HEK293 (cell line): ENCODE measurements at regions not wholly inside any gene's neighbourhood (a gene's known extent, or its start where the extent isn't known, plus 50 kb on each side); places are given as distances from the start of the nearest gene placed in this dataset.
A peak's percentile ranks its signal among the peaks of the same experiment; 100 is the strongest.

Experiments
- CTCF ChIA-PET: fragments of 350-600 bp; formaldehyde crosslinking; extraction: SDS; loops from one replicate; lab custom pipeline; 2021; ENCODE audit warnings: antibody characterized with exemption; lab: Yijun Ruan, JAX
- POLR2A ChIA-PET: fragments of 300-600 bp; formaldehyde crosslinking; extraction: SDS; loops from one replicate; lab custom pipeline; 2020; ENCODE audit warnings: antibody characterized with exemption, inconsistent platforms; lab: Yijun Ruan, JAX
- H3K27ac ChIP-seq: fragments of 200-500 bp; sonication (Bioruptor generic); 2 replicates; pipeline ENCODE4 v1.5.1; 2014; ENCODE audit warnings: low read depth, low read length, control low read depth, inconsistent platforms; ENCODE audit errors: extremely low read depth
- H3K36me3 ChIP-seq, 2 experiments: fragments of 200-500 bp in 1 of 2; sonication (Bioruptor generic) in 1 of 2; 1 replicate in 1 of 2; 2 replicates in 1 of 2; pipeline ENCODE4 v1.5.1; 2014 to 2017; ENCODE audit warnings: inconsistent platforms in 2 of 2, low read length in 2 of 2; ENCODE audit not compliant: control insufficient read depth in 2 of 2, insufficient read depth in 1 of 2
- H3K4me1 ChIP-seq: fragments of 200-500 bp; sonication (Bioruptor generic); 2 replicates; pipeline ENCODE4 v1.5.1; 2014; ENCODE audit warnings: mild to moderate bottlenecking, low read length, inconsistent platforms; ENCODE audit not compliant: control insufficient read depth, insufficient read depth
- H3K4me3 ChIP-seq: 2 replicates; pipeline ENCODE4 v1.5.1; 2011; ENCODE audit warnings: low read depth, mild to moderate bottlenecking, control low read depth, low read length, moderate library complexity
- H3K9me3 ChIP-seq: fragments of 200-500 bp; sonication (Bioruptor generic); 2 replicates; pipeline ENCODE4 v1.5.1; 2014; ENCODE audit warnings: low read depth, low read length, inconsistent platforms; ENCODE audit not compliant: control insufficient read depth, insufficient read depth
- GLIS2 ChIP-seq: fragments of 450-650 bp; formaldehyde crosslinking; IDR thresholded peaks from 2 replicates; pipeline ENCODE4 v1.5.1; 2016; ENCODE audit warnings: missing biosample characterization, missing genetic modification characterization
- ZBTB17 ChIP-seq: fragments of 450-650 bp; formaldehyde crosslinking; IDR thresholded peaks from 2 replicates; pipeline ENCODE4 v1.5.1; 2016; ENCODE audit warnings: missing biosample characterization, missing genetic modification characterization
- ZBTB20 ChIP-seq: fragments of 450-650 bp; formaldehyde crosslinking; IDR thresholded peaks from 2 replicates; pipeline ENCODE4 v1.5.1; 2016; ENCODE audit warnings: missing biosample characterization, missing genetic modification characterization
- ZNF155 ChIP-seq: fragments of 450-650 bp; formaldehyde crosslinking; IDR thresholded peaks from 2 replicates; pipeline ENCODE4 v1.5.1; 2016; ENCODE audit warnings: missing biosample characterization, missing genetic modification characterization
- ZNF19 ChIP-seq: fragments of 450-650 bp; formaldehyde crosslinking; IDR thresholded peaks from 2 replicates; pipeline ENCODE4; 2016; ENCODE audit warnings: missing biosample characterization, missing genetic modification characterization, low read depth
- ZNF350 ChIP-seq: fragments of 450-650 bp; formaldehyde crosslinking; IDR thresholded peaks from 2 replicates; pipeline ENCODE4 v1.5.0; 2017; ENCODE audit warnings: missing biosample characterization, mild to moderate bottlenecking, missing genetic modification characterization
- ZNF473 ChIP-seq: fragments of 450-650 bp; formaldehyde crosslinking; IDR thresholded peaks from 2 replicates; pipeline ENCODE4 v1.5.1; 2017; ENCODE audit warnings: missing biosample characterization, missing genetic modification characterization
- ZNF558 ChIP-seq: fragments of 450-650 bp; formaldehyde crosslinking; IDR thresholded peaks from 2 replicates; pipeline ENCODE4 v1.5.1; 2016; ENCODE audit warnings: missing biosample characterization, missing genetic modification characterization
- ZNF600 ChIP-seq: fragments of 450-650 bp; formaldehyde crosslinking; IDR thresholded peaks from 2 replicates; pipeline ENCODE4 v1.5.1; 2016; ENCODE audit warnings: missing biosample characterization, missing genetic modification characterization
- ZNF629 ChIP-seq: fragments of 450-650 bp; formaldehyde crosslinking; IDR thresholded peaks from 2 replicates; pipeline ENCODE4 v1.5.1; 2017; ENCODE audit warnings: missing biosample characterization, missing genetic modification characterization
- ZNF776 ChIP-seq: fragments of 450-650 bp; formaldehyde crosslinking; IDR thresholded peaks from 2 replicates; pipeline ENCODE4 v1.5.0; 2017; ENCODE audit warnings: missing biosample characterization, missing genetic modification characterization, borderline replicate concordance
- ZSCAN16 ChIP-seq: fragments of 450-650 bp; formaldehyde crosslinking; IDR thresholded peaks from 2 replicates; pipeline ENCODE4 v1.5.1; 2016; ENCODE audit warnings: missing biosample characterization, missing genetic modification characterization
- TF ChIP-seq, protein P1 (sequence below): fragments of 450-650 bp; formaldehyde crosslinking; optimal IDR thresholded peaks from 2 replicates; pipeline ENCODE3; 2016; ENCODE audit warnings: missing biosample characterization, mild to moderate bottlenecking, missing genetic modification characterization
- TF ChIP-seq, protein P2 (sequence below): fragments of 450-650 bp; formaldehyde crosslinking; IDR thresholded peaks from 2 replicates; pipeline ENCODE4 v1.5.1; 2017; ENCODE audit warnings: missing biosample characterization, missing genetic modification characterization
- TF ChIP-seq, protein P3 (sequence below): fragments of 450-650 bp; IDR thresholded peaks from 2 replicates; pipeline ENCODE4 v1.5.1; 2018; ENCODE audit warnings: missing biosample characterization, mild to moderate bottlenecking, missing genetic modification characterization
- TF ChIP-seq, protein P4 (sequence below): fragments of 450-650 bp; formaldehyde crosslinking; IDR thresholded peaks from 2 replicates; pipeline ENCODE4 v1.5.0; 2017; ENCODE audit warnings: missing biosample characterization, missing genetic modification characterization, borderline replicate concordance
- TF ChIP-seq, protein P5 (sequence below): fragments of 450-650 bp; formaldehyde crosslinking; IDR thresholded peaks from 2 replicates; pipeline ENCODE4 v1.5.1; 2016; ENCODE audit warnings: missing biosample characterization, missing genetic modification characterization
- TF ChIP-seq, protein P6 (sequence below): fragments of 450-650 bp; formaldehyde crosslinking; IDR thresholded peaks from 2 replicates; pipeline ENCODE4 v1.5.1; 2016; ENCODE audit warnings: missing biosample characterization, missing genetic modification characterization

- ChIA-PET POLR2A (no interaction called here), CTCF (no interaction called here)
- H3K4me3 ChIP-seq: no peak overlapping the region
- no peaks in the 10 kb centered on the region for H3K36me3 ChIP-seq
- H3K9me3 ChIP-seq: no peaks in the 10 kb centered on the region
- TF ChIP-seq, protein P1, sequence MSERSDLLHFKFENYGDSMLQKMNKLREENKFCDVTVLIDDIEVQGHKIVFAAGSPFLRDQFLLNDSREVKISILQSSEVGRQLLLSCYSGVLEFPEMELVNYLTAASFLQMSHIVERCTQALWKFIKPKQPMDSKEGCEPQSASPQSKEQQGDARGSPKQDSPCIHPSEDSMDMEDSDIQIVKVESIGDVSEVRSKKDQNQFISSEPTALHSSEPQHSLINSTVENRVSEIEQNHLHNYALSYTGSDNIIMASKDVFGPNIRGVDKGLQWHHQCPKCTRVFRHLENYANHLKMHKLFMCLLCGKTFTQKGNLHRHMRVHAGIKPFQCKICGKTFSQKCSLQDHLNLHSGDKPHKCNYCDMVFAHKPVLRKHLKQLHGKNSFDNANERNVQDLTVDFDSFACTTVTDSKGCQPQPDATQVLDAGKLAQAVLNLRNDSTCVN: no peak
- no peak for TF ChIP-seq ZNF600 (tag by site-specific recombination)
- no peak for TF ChIP-seq ZNF558 (tag by site-specific recombination)
- no peak for TF ChIP-seq ZNF155 (tag by site-specific recombination)
- TF ChIP-seq, protein P2, sequence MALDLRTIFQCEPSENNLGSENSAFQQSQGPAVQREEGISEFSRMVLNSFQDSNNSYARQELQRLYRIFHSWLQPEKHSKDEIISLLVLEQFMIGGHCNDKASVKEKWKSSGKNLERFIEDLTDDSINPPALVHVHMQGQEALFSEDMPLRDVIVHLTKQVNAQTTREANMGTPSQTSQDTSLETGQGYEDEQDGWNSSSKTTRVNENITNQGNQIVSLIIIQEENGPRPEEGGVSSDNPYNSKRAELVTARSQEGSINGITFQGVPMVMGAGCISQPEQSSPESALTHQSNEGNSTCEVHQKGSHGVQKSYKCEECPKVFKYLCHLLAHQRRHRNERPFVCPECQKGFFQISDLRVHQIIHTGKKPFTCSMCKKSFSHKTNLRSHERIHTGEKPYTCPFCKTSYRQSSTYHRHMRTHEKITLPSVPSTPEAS (tag by site-specific recombination): peak; percentile 86
- TF ChIP-seq ZNF350 (tag by site-specific recombination): no peak
- no peak overlapping the region for H3K27ac ChIP-seq
- no peaks in the 10 kb centered on the region for H3K4me1 ChIP-seq
Measured at GRCh38 chr2:11048335-11049008, 106.8 kb upstream of the SLC66A3 start.

DNA sequence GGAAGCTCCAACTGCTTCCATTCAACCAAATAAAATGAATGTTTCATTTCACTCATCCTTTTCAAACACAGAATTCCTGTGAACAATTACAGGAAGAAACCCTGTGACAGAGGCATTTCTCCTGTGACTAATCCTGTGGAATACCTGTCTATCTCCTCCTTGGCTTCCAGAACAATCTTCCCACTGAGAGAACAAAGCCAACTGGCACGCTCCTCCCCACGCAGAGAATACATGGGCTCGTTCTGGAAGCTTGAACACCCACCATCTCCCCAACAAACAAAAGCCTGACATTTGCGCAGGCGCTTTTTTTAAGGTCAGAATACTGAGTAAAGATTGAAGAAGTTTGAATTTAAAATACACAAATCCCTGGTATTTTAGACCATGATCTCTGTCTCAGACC is 104.7 kb upstream of the SLC66A3 start:
- ChIA-PET POLR2A (no interaction called here), CTCF (no interaction called here)
- TF ChIP-seq, protein P3, sequence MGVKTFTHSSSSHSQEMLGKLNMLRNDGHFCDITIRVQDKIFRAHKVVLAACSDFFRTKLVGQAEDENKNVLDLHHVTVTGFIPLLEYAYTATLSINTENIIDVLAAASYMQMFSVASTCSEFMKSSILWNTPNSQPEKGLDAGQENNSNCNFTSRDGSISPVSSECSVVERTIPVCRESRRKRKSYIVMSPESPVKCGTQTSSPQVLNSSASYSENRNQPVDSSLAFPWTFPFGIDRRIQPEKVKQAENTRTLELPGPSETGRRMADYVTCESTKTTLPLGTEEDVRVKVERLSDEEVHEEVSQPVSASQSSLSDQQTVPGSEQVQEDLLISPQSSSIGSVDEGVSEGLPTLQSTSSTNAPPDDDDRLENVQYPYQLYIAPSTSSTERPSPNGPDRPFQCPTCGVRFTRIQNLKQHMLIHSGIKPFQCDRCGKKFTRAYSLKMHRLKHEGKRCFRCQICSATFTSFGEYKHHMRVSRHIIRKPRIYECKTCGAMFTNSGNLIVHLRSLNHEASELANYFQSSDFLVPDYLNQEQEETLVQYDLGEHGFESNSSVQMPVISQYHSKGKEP (tag by site-specific recombination): no peak
- TF ChIP-seq, protein P4, sequence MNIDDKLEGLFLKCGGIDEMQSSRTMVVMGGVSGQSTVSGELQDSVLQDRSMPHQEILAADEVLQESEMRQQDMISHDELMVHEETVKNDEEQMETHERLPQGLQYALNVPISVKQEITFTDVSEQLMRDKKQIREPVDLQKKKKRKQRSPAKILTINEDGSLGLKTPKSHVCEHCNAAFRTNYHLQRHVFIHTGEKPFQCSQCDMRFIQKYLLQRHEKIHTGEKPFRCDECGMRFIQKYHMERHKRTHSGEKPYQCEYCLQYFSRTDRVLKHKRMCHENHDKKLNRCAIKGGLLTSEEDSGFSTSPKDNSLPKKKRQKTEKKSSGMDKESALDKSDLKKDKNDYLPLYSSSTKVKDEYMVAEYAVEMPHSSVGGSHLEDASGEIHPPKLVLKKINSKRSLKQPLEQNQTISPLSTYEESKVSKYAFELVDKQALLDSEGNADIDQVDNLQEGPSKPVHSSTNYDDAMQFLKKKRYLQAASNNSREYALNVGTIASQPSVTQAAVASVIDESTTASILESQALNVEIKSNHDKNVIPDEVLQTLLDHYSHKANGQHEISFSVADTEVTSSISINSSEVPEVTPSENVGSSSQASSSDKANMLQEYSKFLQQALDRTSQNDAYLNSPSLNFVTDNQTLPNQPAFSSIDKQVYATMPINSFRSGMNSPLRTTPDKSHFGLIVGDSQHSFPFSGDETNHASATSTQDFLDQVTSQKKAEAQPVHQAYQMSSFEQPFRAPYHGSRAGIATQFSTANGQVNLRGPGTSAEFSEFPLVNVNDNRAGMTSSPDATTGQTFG (tag by site-specific recombination): no peak
- TF ChIP-seq, protein P5, sequence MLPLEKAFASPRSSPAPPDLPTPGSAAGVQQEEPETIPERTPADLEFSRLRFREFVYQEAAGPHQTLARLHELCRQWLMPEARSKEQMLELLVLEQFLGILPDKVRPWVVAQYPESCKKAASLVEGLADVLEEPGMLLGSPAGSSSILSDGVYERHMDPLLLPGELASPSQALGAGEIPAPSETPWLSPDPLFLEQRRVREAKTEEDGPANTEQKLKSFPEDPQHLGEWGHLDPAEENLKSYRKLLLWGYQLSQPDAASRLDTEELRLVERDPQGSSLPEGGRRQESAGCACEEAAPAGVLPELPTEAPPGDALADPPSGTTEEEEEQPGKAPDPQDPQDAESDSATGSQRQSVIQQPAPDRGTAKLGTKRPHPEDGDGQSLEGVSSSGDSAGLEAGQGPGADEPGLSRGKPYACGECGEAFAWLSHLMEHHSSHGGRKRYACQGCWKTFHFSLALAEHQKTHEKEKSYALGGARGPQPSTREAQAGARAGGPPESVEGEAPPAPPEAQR: no peak
- TF ChIP-seq ZNF629 (tag by site-specific recombination) (no peak), ZSCAN16 (tag by site-specific recombination) (no peak)

GRCh38 chr2:11051280-11051679 is 104.0 kb upstream of the SLC66A3 start:
- H3K36me3 ChIP-seq: no peaks in the 10 kb centered on the region
- CTCF ChIA-PET: interaction anchor here (0.6 kb wide), 1 partner anchor 219 kb away, joined by 4 read pairs; no protein-coding TSS in a partner anchor
- no peak overlapping the region for H3K27ac ChIP-seq
- POLR2A ChIA-PET: no interaction called here
- no peak overlapping the region for H3K4me3 ChIP-seq
- H3K9me3 ChIP-seq: no peaks in the 10 kb centered on the region
- H3K4me1 ChIP-seq: no peaks in the 10 kb centered on the region
- TF ChIP-seq ZNF473 (tag by site-specific recombination) (no peak), ZNF776 (tag by site-specific recombination) (no peak), ZNF19 (tag by site-specific recombination) (no peak), ZBTB17 (tag by site-specific recombination) (no peak), ZBTB20 (tag by site-specific recombination) (no peak), GLIS2 (no peak)
- TF ChIP-seq, protein P6, sequence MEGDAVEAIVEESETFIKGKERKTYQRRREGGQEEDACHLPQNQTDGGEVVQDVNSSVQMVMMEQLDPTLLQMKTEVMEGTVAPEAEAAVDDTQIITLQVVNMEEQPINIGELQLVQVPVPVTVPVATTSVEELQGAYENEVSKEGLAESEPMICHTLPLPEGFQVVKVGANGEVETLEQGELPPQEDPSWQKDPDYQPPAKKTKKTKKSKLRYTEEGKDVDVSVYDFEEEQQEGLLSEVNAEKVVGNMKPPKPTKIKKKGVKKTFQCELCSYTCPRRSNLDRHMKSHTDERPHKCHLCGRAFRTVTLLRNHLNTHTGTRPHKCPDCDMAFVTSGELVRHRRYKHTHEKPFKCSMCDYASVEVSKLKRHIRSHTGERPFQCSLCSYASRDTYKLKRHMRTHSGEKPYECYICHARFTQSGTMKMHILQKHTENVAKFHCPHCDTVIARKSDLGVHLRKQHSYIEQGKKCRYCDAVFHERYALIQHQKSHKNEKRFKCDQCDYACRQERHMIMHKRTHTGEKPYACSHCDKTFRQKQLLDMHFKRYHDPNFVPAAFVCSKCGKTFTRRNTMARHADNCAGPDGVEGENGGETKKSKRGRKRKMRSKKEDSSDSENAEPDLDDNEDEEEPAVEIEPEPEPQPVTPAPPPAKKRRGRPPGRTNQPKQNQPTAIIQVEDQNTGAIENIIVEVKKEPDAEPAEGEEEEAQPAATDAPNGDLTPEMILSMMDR (tag by site-specific recombination): no peak

More for the DNA sequence above, 104.7 kb upstream of the SLC66A3 start:
- Histone ChIP-seq H3K4me1 (no peaks in the 10 kb centered on the region), H3K4me3 (no peak overlapping the region), H3K27ac (no peak overlapping the region), H3K9me3 (no peaks in the 10 kb centered on the region), H3K36me3 (no peaks in the 10 kb centered on the region)
